IgD-negative memory B cell (primary cell): ENCODE measurements at regions not wholly inside any gene's neighbourhood (a gene's known extent, or its start where the extent isn't known, plus 50 kb on each side); places are given as distances from the start of the nearest gene placed in this dataset.
A peak's percentile ranks its signal among the peaks of the same experiment; 100 is the strongest.

Source experiments
- H3K27ac Mint-ChIP-seq, 3 donors: one replicate each; pipeline ENCODE4 v1.8.0; 2020 to 2022; ENCODE audit warnings: mild to moderate bottlenecking in 3 of 3, mixed read lengths in 3 of 3, moderate library complexity in 1 of 3
- H3K27me3 Mint-ChIP-seq: one replicate; pipeline ENCODE4 v1.8.0; 2021; ENCODE audit warnings: mixed read lengths
- H3K36me3 Mint-ChIP-seq: one replicate; pipeline ENCODE4 v1.8.0; 2020; ENCODE audit warnings: mild to moderate bottlenecking, mixed read lengths
- H3K4me1 Mint-ChIP-seq, 3 donors: one replicate each; pipeline ENCODE4 v1.8.0; 2020 to 2022; ENCODE audit warnings: mixed read lengths in 3 of 3, mild to moderate bottlenecking in 1 of 3
- H3K4me3 Mint-ChIP-seq, 4 donors: one replicate each; pipeline ENCODE4 v1.8.0; 2020 to 2022; ENCODE audit warnings: mild to moderate bottlenecking in 4 of 4, mixed read lengths in 4 of 4, moderate library complexity in 3 of 4
- H3K9me3 Mint-ChIP-seq, 3 donors: one replicate each; pipeline ENCODE4 v1.8.0; 2020 to 2021; ENCODE audit warnings: mixed read lengths in 3 of 3, mild to moderate bottlenecking in 1 of 3

GRCh38 chr5:62115014-62115413 is 191.0 kb upstream of the KIF2A start:
- Mint-ChIP-seq H3K9me3 (peaks cover 0 to 3% (median 0%) of the 10 kb centered on the region in 3 donors), H3K27ac (no peak overlapping the region), H3K27me3 (peaks cover 8% of the 10 kb centered on the region), H3K36me3 (no peaks in the 10 kb centered on the region), H3K4me3 (no peak overlapping the region), H3K4me1 (no peaks in the 10 kb centered on the region)

GRCh38 chr5:62124266-62124665 is 181.7 kb upstream of the KIF2A start:
- H3K27me3 Mint-ChIP-seq = peaks cover 3% of the 10 kb centered on the region
- H3K4me3 Mint-ChIP-seq = peak overlapping the region in 1 of 4 donors; percentile 71
- H3K9me3 Mint-ChIP-seq = peaks cover 0 to 1% (median 0%) of the 10 kb centered on the region in 3 donors
- no peak overlapping the region for H3K27ac Mint-ChIP-seq
- no peaks in the 10 kb centered on the region for H3K36me3 Mint-ChIP-seq
- H3K4me1 Mint-ChIP-seq = peaks cover 0 to 7% (median 0%) of the 10 kb centered on the region in 3 donors

- Mint-ChIP-seq H3K4me3 (no peak overlapping the region), H3K9me3 (no peaks in the 10 kb centered on the region), H3K4me1 (peaks cover 0 to 7% (median 0%) of the 10 kb centered on the region in 3 donors), H3K27ac (no peak overlapping the region), H3K36me3 (no peaks in the 10 kb centered on the region), H3K27me3 (peaks cover 1% of the 10 kb centered on the region)
Measured at GRCh38 chr5:62126090-62126489, 179.9 kb upstream of the KIF2A start.

- H3K4me3 Mint-ChIP-seq = no peak overlapping the region
- peaks cover 0 to 7% (median 0%) of the 10 kb centered on the region in 3 donors for H3K4me1 Mint-ChIP-seq
- peaks cover 1% of the 10 kb centered on the region for H3K27me3 Mint-ChIP-seq
- no peaks in the 10 kb centered on the region for H3K36me3 Mint-ChIP-seq
- no peak overlapping the region for H3K27ac Mint-ChIP-seq
- H3K9me3 Mint-ChIP-seq = no peaks in the 10 kb centered on the region
Measured at GRCh38 chr5:62127098-62127736, 178.8 kb upstream of the KIF2A start.

- H3K4me3 Mint-ChIP-seq = no peak overlapping the region
- peaks cover 0 to 7% (median 0%) of the 10 kb centered on the region in 3 donors for H3K4me1 Mint-ChIP-seq
- H3K36me3 Mint-ChIP-seq = no peaks in the 10 kb centered on the region
- no peak overlapping the region for H3K27ac Mint-ChIP-seq
- no peaks in the 10 kb centered on the region for H3K27me3 Mint-ChIP-seq
- no peaks in the 10 kb centered on the region for H3K9me3 Mint-ChIP-seq
Measured at GRCh38 chr5:62130107-62130506, 175.9 kb upstream of the KIF2A start.

GRCh38 chr5:62132276-62132675 is 173.7 kb upstream of the KIF2A start:
- Mint-ChIP-seq H3K27me3 (no peaks in the 10 kb centered on the region), H3K9me3 (no peaks in the 10 kb centered on the region), H3K4me1 (peaks cover 0 to 7% (median 1%) of the 10 kb centered on the region in 3 donors), H3K4me3 (no peak overlapping the region), H3K27ac (no peak overlapping the region), H3K36me3 (no peaks in the 10 kb centered on the region)

- no peaks in the 10 kb centered on the region for H3K27me3 Mint-ChIP-seq
- H3K9me3 Mint-ChIP-seq = no peaks in the 10 kb centered on the region
- no peak overlapping the region for H3K4me3 Mint-ChIP-seq
- peaks cover 0 to 3% (median 1%) of the 10 kb centered on the region in 3 donors for H3K4me1 Mint-ChIP-seq
- no peak overlapping the region for H3K27ac Mint-ChIP-seq
- no peaks in the 10 kb centered on the region for H3K36me3 Mint-ChIP-seq
Measured at GRCh38 chr5:62133426-62133825, 172.6 kb upstream of the KIF2A start.

- Mint-ChIP-seq H3K36me3 (no peaks in the 10 kb centered on the region), H3K9me3 (no peaks in the 10 kb centered on the region), H3K27me3 (no peaks in the 10 kb centered on the region), H3K4me1 (peaks cover 0 to 1% (median 0%) of the 10 kb centered on the region in 3 donors), H3K27ac (no peak overlapping the region), H3K4me3 (no peak overlapping the region)
Measured at GRCh38 chr5:62134811-62135210, 171.2 kb upstream of the KIF2A start.

- no peaks in the 10 kb centered on the region for H3K36me3 Mint-ChIP-seq
- H3K9me3 Mint-ChIP-seq = no peaks in the 10 kb centered on the region
- peaks cover 5% of the 10 kb centered on the region for H3K27me3 Mint-ChIP-seq
- H3K4me3 Mint-ChIP-seq = no peak overlapping the region
- peaks cover 0 to 1% (median 0%) of the 10 kb centered on the region in 3 donors for H3K4me1 Mint-ChIP-seq
- no peak overlapping the region for H3K27ac Mint-ChIP-seq
Measured at GRCh38 chr5:62137628-62138027, 168.4 kb upstream of the KIF2A start.

- no peak overlapping the region for H3K4me3 Mint-ChIP-seq
- H3K9me3 Mint-ChIP-seq = no peaks in the 10 kb centered on the region
- H3K27me3 Mint-ChIP-seq = peaks cover 5% of the 10 kb centered on the region
- H3K36me3 Mint-ChIP-seq = no peaks in the 10 kb centered on the region
- no peak overlapping the region for H3K27ac Mint-ChIP-seq
- peaks cover 0 to 1% (median 0%) of the 10 kb centered on the region in 3 donors for H3K4me1 Mint-ChIP-seq
Measured at GRCh38 chr5:62138607-62139006, 167.4 kb upstream of the KIF2A start.

GRCh38 chr5:62139741-62140140 is 166.3 kb upstream of the KIF2A start:
- no peaks in the 10 kb centered on the region for H3K36me3 Mint-ChIP-seq
- H3K27me3 Mint-ChIP-seq = peaks cover 12% of the 10 kb centered on the region
- H3K27ac Mint-ChIP-seq = no peak overlapping the region
- peaks cover 0 to 1% (median 0%) of the 10 kb centered on the region in 3 donors for H3K4me1 Mint-ChIP-seq
- no peaks in the 10 kb centered on the region for H3K9me3 Mint-ChIP-seq
- H3K4me3 Mint-ChIP-seq = no peak overlapping the region

- Mint-ChIP-seq H3K4me1 (no peaks in the 10 kb centered on the region), H3K27me3 (peaks cover 13% of the 10 kb centered on the region), H3K4me3 (no peak overlapping the region), H3K36me3 (no peaks in the 10 kb centered on the region), H3K9me3 (no peaks in the 10 kb centered on the region), H3K27ac (no peak overlapping the region)
Measured at GRCh38 chr5:62142351-62142750, 163.7 kb upstream of the KIF2A start.

GRCh38 chr5:62143268-62144229 is 162.5 kb upstream of the KIF2A start:
- Mint-ChIP-seq H3K27me3 (peaks cover 13% of the 10 kb centered on the region), H3K4me3 (no peak overlapping the region), H3K27ac (no peak overlapping the region), H3K36me3 (no peaks in the 10 kb centered on the region), H3K9me3 (peaks cover 0 to 2% (median 1%) of the 10 kb centered on the region in 3 donors), H3K4me1 (no peaks in the 10 kb centered on the region)

- H3K4me1 Mint-ChIP-seq = no peaks in the 10 kb centered on the region
- no peaks in the 10 kb centered on the region for H3K36me3 Mint-ChIP-seq
- peaks cover 0 to 5% (median 2%) of the 10 kb centered on the region in 3 donors for H3K9me3 Mint-ChIP-seq
- no peak overlapping the region for H3K27ac Mint-ChIP-seq
- H3K27me3 Mint-ChIP-seq = peaks cover 13% of the 10 kb centered on the region
- no peak overlapping the region for H3K4me3 Mint-ChIP-seq
Measured at GRCh38 chr5:62144401-62145022, 161.5 kb upstream of the KIF2A start.

- Mint-ChIP-seq H3K4me1 (no peaks in the 10 kb centered on the region), H3K4me3 (no peak overlapping the region), H3K27ac (no peak overlapping the region), H3K27me3 (peaks cover 3% of the 10 kb centered on the region), H3K36me3 (peaks cover 1% of the 10 kb centered on the region), H3K9me3 (peaks cover 3 to 15% (median 10%) of the 10 kb centered on the region in 3 donors)
Measured at GRCh38 chr5:62149879-62150278, 156.1 kb upstream of the KIF2A start.
